GM12878 (cell line): ENCODE measurements at regions not wholly inside any gene's neighbourhood (a gene's known extent, or its start where the extent isn't known, plus 50 kb on each side); places are given as distances from the start of the nearest gene placed in this dataset.

Experiments
- ATAC-seq: fragments of 200-7000 bp; cut with Tn5 transposase; 3 replicates; pipeline ENCODE4 v1.9.1; 2020; ENCODE audit warnings: mild to moderate bottlenecking, moderate library complexity
- BruUV-seq: library from RNA; stranded (reverse); fragments of 400-500 nt; replicated peaks from 2 replicates; lab custom pipeline; 2021; lab: Mats Ljungman, UMichigan
- CTCF ChIA-PET: fragments of 300-600 bp; sonication (Branson Sonifier 250); formaldehyde crosslinking; extraction: SDS; loops from one replicate; lab custom pipeline; 2021; ENCODE audit warnings: inconsistent platforms; lab: Yijun Ruan, JAX
- POLR2A ChIA-PET: fragments of 350-600 bp; formaldehyde crosslinking; extraction: SDS; loops from one replicate; lab custom pipeline; 2021; ENCODE audit warnings: inconsistent platforms; lab: Charles Lee
- RAD21 ChIA-PET: fragments of 300-600 bp; sonication (Branson Sonifier 250); formaldehyde crosslinking; loops from one replicate; lab custom pipeline; 2023; ENCODE audit warnings: antibody characterized with exemption; ENCODE audit not compliant: unreplicated experiment; lab: Charles Lee
- SMC1A ChIA-PET: fragments of 300-600 bp; sonication (Branson Sonifier 250); formaldehyde crosslinking; loops from one replicate; lab custom pipeline; 2023; ENCODE audit not compliant: unreplicated experiment, uncharacterized antibody; lab: Charles Lee
- DNase-seq: peaks from one replicate; pipeline ENCODE4 v3.0.0-alpha.2; 2011; ENCODE audit warnings: low read depth, low spot score
- FAIRE-seq: peaks from 3 replicates; lab custom pipeline; 2011; peaks lifted over from hg19 to GRCh38; lab: Jason Lieb, UNC
- H2AFZ ChIP-seq: 2 replicates; pipeline ENCODE4 v1.6.0; 2011; ENCODE audit warnings: low read depth, low read length, control low read depth; ENCODE audit not compliant: control insufficient read depth
- H3K27ac ChIP-seq: 2 replicates; pipeline ENCODE4 v1.5.1; 2011; ENCODE audit warnings: control low read depth; ENCODE audit not compliant: control insufficient read depth, insufficient read depth
- H3K27me3 ChIP-seq, 2 experiments: replicated peaks in 1 of 2; 2 replicates each; pipeline versions ENCODE4 v1.6.0 to v1.6.1; 2011; ENCODE audit warnings: low read length in 1 of 2; ENCODE audit not compliant: control insufficient read depth in 2 of 2, insufficient read depth in 2 of 2
- H3K36me3 ChIP-seq, 2 experiments: 2 replicates each; pipeline ENCODE4 v1.5.1; 2011; ENCODE audit warnings: low read length in 1 of 2; ENCODE audit not compliant: control insufficient read depth in 2 of 2, insufficient read depth in 2 of 2
- H3K4me1 ChIP-seq: 2 replicates; pipeline ENCODE4 v1.6.1; 2011; ENCODE audit warnings: mild to moderate bottlenecking, low read length, moderate library complexity, mixed read lengths; ENCODE audit not compliant: control insufficient read depth, insufficient read depth
- H3K4me2 ChIP-seq: 2 replicates; pipeline ENCODE4 v1.6.0; 2011; ENCODE audit warnings: control low read depth; ENCODE audit not compliant: control insufficient read depth, insufficient read depth
- H3K4me3 ChIP-seq: fragments of 200-600 bp; sonication (generic); 2 replicates; pipeline ENCODE4 v1.5.1; 2016
- H3K79me2 ChIP-seq: 2 replicates; pipeline ENCODE4 v1.6.0; 2011; ENCODE audit warnings: low read length; ENCODE audit not compliant: control insufficient read depth, insufficient read depth
- H3K9ac ChIP-seq: 2 replicates; pipeline ENCODE4 v1.8.0; 2011; ENCODE audit warnings: low read length, control low read depth, mixed read lengths; ENCODE audit not compliant: control insufficient read depth, insufficient read depth
- H3K9me3 ChIP-seq: replicated peaks from 3 replicates; pipeline ENCODE4 v1.5.1; 2011; ENCODE audit warnings: mild to moderate bottlenecking, low read length; ENCODE audit not compliant: control insufficient read depth, insufficient read depth
- H4K20me1 ChIP-seq: 2 replicates; pipeline ENCODE4 v1.6.0; 2011; ENCODE audit not compliant: control insufficient read depth, insufficient read depth
- ESRRA ChIP-seq: IDR thresholded peaks from 2 replicates; pipeline ENCODE4 v1.6.1; 2012; ENCODE audit warnings: mild to moderate bottlenecking, low read length, improper control_type of control experiment
- HSF1 ChIP-seq: fragments of 150-350 bp; IDR thresholded peaks from 2 replicates; pipeline ENCODE4 v1.6.1; 2014; ENCODE audit warnings: mild to moderate bottlenecking, low read depth, low read length
- IRF4 ChIP-seq: IDR thresholded peaks from 2 replicates; pipeline ENCODE4 v1.6.1; 2011; ENCODE audit warnings: low read depth, low read length
- KDM1A ChIP-seq: fragments of 200-600 bp; sonication (generic); IDR thresholded peaks from 2 replicates; pipeline ENCODE4 v1.6.1; 2016; ENCODE audit warnings: borderline replicate concordance
- MTA3 ChIP-seq: IDR thresholded peaks from 2 replicates; pipeline ENCODE4 v1.6.1; 2012; ENCODE audit warnings: low read length, inconsistent platforms, borderline replicate concordance
- NR2C2 ChIP-seq: IDR thresholded peaks from 2 replicates; pipeline ENCODE4 v1.6.1; 2011; ENCODE audit warnings: borderline replicate concordance, low read depth; ENCODE audit not compliant: control insufficient read depth, insufficient read length
- SPI1 ChIP-seq: IDR thresholded peaks from 2 replicates; pipeline ENCODE4 v1.6.1; 2011; ENCODE audit warnings: low read depth, mild to moderate bottlenecking, low read length, moderate library complexity, borderline replicate concordance; ENCODE audit not compliant: insufficient read depth
- SREBF1 ChIP-seq: IDR thresholded peaks from 2 replicates; pipeline ENCODE4 v1.6.1; 2012; ENCODE audit warnings: mild to moderate bottlenecking, low read length
- STAT1 ChIP-seq: fragments of 450-650 bp; conservative IDR thresholded peaks from 2 replicates; pipeline ENCODE4 v1.6.1; 2014; ENCODE audit warnings: antibody characterized with exemption, mild to moderate bottlenecking
- WGBS: methylation state at CpG from one replicate; pipeline ENCODE4 v1.1.6; 2016; ENCODE audit warnings: low lambda C conversion rate; ENCODE audit not compliant: insufficient replicate concordance, insufficient coverage; ENCODE audit errors: missing lambda C conversion rate; 5-methylcytosine and 5-hydroxymethylcytosine counted together
- in situ Hi-C: fragments of 300-500 bp; cut with MboI; formaldehyde crosslinking; loops from 9 replicates; pipeline ENCODE4 v1.14.3; 2018; ENCODE audit warnings: mixed read lengths
- intact Hi-C: fragments of 100-400 bp; cut with micrococcal nuclease; formaldehyde crosslinking; loops from one replicate; pipeline ENCODE4 v1.14.2; 2022; ENCODE audit not compliant: unreplicated experiment
- TF ChIP-seq, protein P1 (sequence below): fragments of 450-650 bp; IDR thresholded peaks from 2 replicates; pipeline ENCODE4 v1.6.1; 2016; ENCODE audit warnings: mild to moderate bottlenecking
- TF ChIP-seq, protein P2 (sequence below): IDR thresholded peaks from 2 replicates; pipeline ENCODE4 v1.6.1; 2012; ENCODE audit warnings: low read depth, low read length, improper control_type of control experiment
- TF ChIP-seq, protein P3 (sequence below): IDR thresholded peaks from 2 replicates; pipeline ENCODE4 v1.6.1; 2011; ENCODE audit warnings: borderline replicate concordance, low read depth, mild to moderate bottlenecking, moderate library complexity, low read length; ENCODE audit not compliant: insufficient read depth, poor library complexity, severe bottlenecking

- FAIRE-seq (no peak), ATAC-seq (no peak), DNase-seq (no peak)
- Histone ChIP-seq H4K20me1 (no peaks in the 10 kb centered on the region), H3K4me2 (no peak overlapping the region), H2AFZ (no peak overlapping the region), H3K27ac (no peak overlapping the region), H3K9ac (no peak overlapping the region), H3K36me3 (no peaks in the 10 kb centered on the region), H3K4me3 (no peak overlapping the region), H3K79me2 (no peaks in the 10 kb centered on the region), H3K9me3 (no peaks in the 10 kb centered on the region), H3K4me1 (no peaks in the 10 kb centered on the region), H3K27me3 (no peaks in the 10 kb centered on the region)
- POLR2A ChIA-PET = interaction anchor here (0.7 kb wide), 1 partner anchor 458 kb away, joined by 3 read pairs; no protein-coding TSS in a partner anchor
- 0% methylated on average over 1 of the region's 1 CpG for WGBS
- RAD21 ChIA-PET = no interaction called here
- in situ Hi-C loops = no loop called here
- intact Hi-C loops = no loop called here
- SMC1A ChIA-PET = no interaction called here
- TF ChIP-seq SPI1 = no peak
- TF ChIP-seq, protein P1, sequence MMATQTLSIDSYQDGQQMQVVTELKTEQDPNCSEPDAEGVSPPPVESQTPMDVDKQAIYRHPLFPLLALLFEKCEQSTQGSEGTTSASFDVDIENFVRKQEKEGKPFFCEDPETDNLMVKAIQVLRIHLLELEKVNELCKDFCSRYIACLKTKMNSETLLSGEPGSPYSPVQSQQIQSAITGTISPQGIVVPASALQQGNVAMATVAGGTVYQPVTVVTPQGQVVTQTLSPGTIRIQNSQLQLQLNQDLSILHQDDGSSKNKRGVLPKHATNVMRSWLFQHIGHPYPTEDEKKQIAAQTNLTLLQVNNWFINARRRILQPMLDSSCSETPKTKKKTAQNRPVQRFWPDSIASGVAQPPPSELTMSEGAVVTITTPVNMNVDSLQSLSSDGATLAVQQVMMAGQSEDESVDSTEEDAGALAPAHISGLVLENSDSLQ = no peak
- TF ChIP-seq, protein P2, sequence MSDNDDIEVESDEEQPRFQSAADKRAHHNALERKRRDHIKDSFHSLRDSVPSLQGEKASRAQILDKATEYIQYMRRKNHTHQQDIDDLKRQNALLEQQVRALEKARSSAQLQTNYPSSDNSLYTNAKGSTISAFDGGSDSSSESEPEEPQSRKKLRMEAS = no peak
- TF ChIP-seq HSF1 = no peak
- no peak for TF ChIP-seq IRF4
- no peak for TF ChIP-seq STAT1
- no peak for TF ChIP-seq ESRRA
- no peak for TF ChIP-seq MTA3
- no peak for TF ChIP-seq SREBF1
- TF ChIP-seq KDM1A = no peak
- TF ChIP-seq NR2C2 = no peak
- TF ChIP-seq, protein P3, sequence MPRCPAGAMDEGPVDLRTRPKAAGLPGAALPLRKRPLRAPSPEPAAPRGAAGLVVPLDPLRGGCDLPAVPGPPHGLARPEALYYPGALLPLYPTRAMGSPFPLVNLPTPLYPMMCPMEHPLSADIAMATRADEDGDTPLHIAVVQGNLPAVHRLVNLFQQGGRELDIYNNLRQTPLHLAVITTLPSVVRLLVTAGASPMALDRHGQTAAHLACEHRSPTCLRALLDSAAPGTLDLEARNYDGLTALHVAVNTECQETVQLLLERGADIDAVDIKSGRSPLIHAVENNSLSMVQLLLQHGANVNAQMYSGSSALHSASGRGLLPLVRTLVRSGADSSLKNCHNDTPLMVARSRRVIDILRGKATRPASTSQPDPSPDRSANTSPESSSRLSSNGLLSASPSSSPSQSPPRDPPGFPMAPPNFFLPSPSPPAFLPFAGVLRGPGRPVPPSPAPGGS = no peak
- CTCF ChIA-PET = no interaction called here
- BruUV-seq = no TSS peak
Measured at GRCh38 chr18:1090758-1091157, 186.1 kb downstream of the ADCYAP1 start.
